ENCODE measurements at regions not wholly inside any gene's neighbourhood (a gene's known extent, or its start where the extent isn't known, plus 50 kb on each side); places are given as distances from the start of the nearest gene placed in this dataset.

- H3K27me3 ChIP-seq (ENCODE audit: control insufficient read depth, insufficient read depth, low read length) = peaks cover 26% of the 10 kb centered on the region
- H2AK9ac ChIP-seq (replicated peaks; ENCODE audit: low read depth, low read length, poor library complexity) = no peak overlapping the region
- no peak overlapping the region for H2BK5ac ChIP-seq (ENCODE audit: low read depth, low read length, poor library complexity, severe bottlenecking)
- H3K9me3 ChIP-seq (ENCODE audit: control insufficient read depth, insufficient read depth, low read length) = no peaks in the 10 kb centered on the region
- no peak overlapping the region for H3K23ac ChIP-seq (ENCODE audit: low read depth, low read length)
- H3K4me3 ChIP-seq (ENCODE audit: insufficient read depth, low read depth, low read length) = no peak overlapping the region
- no peak overlapping the region for H2BK20ac ChIP-seq (ENCODE audit: low read depth, low read length)
- no peak for DNase-seq
- in situ Hi-C loops (cut with MboI; ENCODE audit: low sequenced_read_pairs) (no loop called here), intact Hi-C loops (cut with micrococcal nuclease) (no loop called here), dilution Hi-C loops (cut with HindIII; ENCODE audit: low sequenced_read_pairs, unreplicated experiment) (no loop called here)
- ChIA-PET POLR2A (ENCODE audit: unreplicated experiment) (no interaction called here), CTCF (no interaction called here)
- no peaks in the 10 kb centered on the region for H3K79me1 ChIP-seq (ENCODE audit: low read depth in 1 of 2, low read length in 2 of 2)
- no peak for ATAC-seq (ENCODE audit: low read depth)
- H3K27ac ChIP-seq (ENCODE audit: insufficient read depth, low read length) = no peak overlapping the region
- H4K91ac ChIP-seq (ENCODE audit: insufficient read depth, low read depth, low read length) = no peak overlapping the region
- no peaks in the 10 kb centered on the region for H3K4me1 ChIP-seq (ENCODE audit: control insufficient read depth, insufficient read depth, low read length)
- no peak overlapping the region for H3K18ac ChIP-seq (ENCODE audit: low read depth, low read length)
- no peak overlapping the region for H3K9ac ChIP-seq (ENCODE audit: low read depth, low read length)
- H2AK5ac ChIP-seq (ENCODE audit: low read depth, low read length) = no peak overlapping the region
- H3K4ac ChIP-seq (ENCODE audit: low read depth, low read length) = no peak overlapping the region
- H3K9me1 ChIP-seq (ENCODE audit: insufficient read depth, low read length) = no peaks in the 10 kb centered on the region
- BruUV-seq (replicated peaks) = no TSS peak
- no peaks in the 10 kb centered on the region for H4K20me1 ChIP-seq (ENCODE audit: insufficient read depth, low read length)
- H3K14ac ChIP-seq (replicated peaks; ENCODE audit: low read depth, low read length) = no peak overlapping the region
- no peak overlapping the region for H3K4me2 ChIP-seq (ENCODE audit: low read depth, low read length)
- H2AFZ ChIP-seq (replicated peaks; ENCODE audit: low read length, poor library complexity) = no peak overlapping the region
- H4K5ac ChIP-seq (ENCODE audit: low read depth, low read length) = no peak overlapping the region
- no peak for TF ChIP-seq FOS (IDR thresholded peaks at IDR 0.05; ENCODE audit: low read depth, low read length)
- no peak for TF ChIP-seq USF2 (IDR thresholded peaks at IDR 0.05; ENCODE audit: low read depth, low read length)
- no peak for TF ChIP-seq CHD1 (IDR thresholded peaks at IDR 0.05; ENCODE audit: low read depth, low read length)
- TF ChIP-seq SMC3 (IDR thresholded peaks at IDR 0.05; ENCODE audit: low read depth, low read length) = no peak
- no peak for TF ChIP-seq BHLHE40 (IDR thresholded peaks at IDR 0.05; ENCODE audit: low read depth, low read length)
- no peak for TF ChIP-seq CTCF (conservative IDR thresholded peaks at IDR 0.05; ENCODE audit: low read depth, low read length)
- TF ChIP-seq NFE2L2 (IDR thresholded peaks at IDR 0.05; ENCODE audit: low read depth, low read length) = no peak
- no peak for TF ChIP-seq MXI1 (IDR thresholded peaks at IDR 0.05; ENCODE audit: borderline replicate concordance, low read depth, low read length)
- no peak for TF ChIP-seq MAFK (IDR thresholded peaks at IDR 0.05; ENCODE audit: low read depth, low read length)
- TF ChIP-seq POLR2A (IDR thresholded peaks at IDR 0.05; ENCODE audit: low read depth, low read length) = no peak
- no peaks in the 10 kb centered on the region for H3K36me3 ChIP-seq (ENCODE audit: control insufficient read depth, insufficient read depth, low read length)
- WGBS, 2 experiments (ENCODE audit: extremely low coverage in 2 of 2, insufficient read length in 1 of 2) = no CpG with 5 or more reads among the region's 7 CpGs
- no peak overlapping the region for H2BK120ac ChIP-seq (ENCODE audit: low read depth, low read length)
- no peak overlapping the region for H4K8ac ChIP-seq (ENCODE audit: low read depth in 2 of 2, low read length in 2 of 2)
- H2BK15ac ChIP-seq (ENCODE audit: low read depth, low read length) = no peak overlapping the region
- H3K56ac ChIP-seq (ENCODE audit: extremely low read depth, insufficient read depth, low read length) = no peak overlapping the region
These were observed 67.8 kb upstream of the PCBD1 start for GRCh38 chr10:70956029-70956759.

Data from IMR-90 (cell line).